Ascending aorta (tissue), 2 donors: ENCODE measurements at regions not wholly inside any gene's neighbourhood (a gene's known extent, or its start where the extent isn't known, plus 50 kb on each side); places are given as distances from the start of the nearest gene placed in this dataset.

Experiments used
- DNase-seq, 2 donors: peaks; one replicate each; pipeline ENCODE4 v3.0.0-alpha.2; 2019; ENCODE audit warnings: low spot score in 2 of 2
- H3K27ac ChIP-seq, 2 donors: fragments of 200-600 bp; sonication (generic); one replicate each; pipeline ENCODE4 v1.5.1; 2016 to 2017; ENCODE audit warnings: mild to moderate bottlenecking in 1 of 2
- H3K27me3 ChIP-seq: fragments of 200-600 bp; sonication (generic); one replicate; pipeline ENCODE4 v1.5.1; 2017
- H3K36me3 ChIP-seq, 2 donors: fragments of 200-600 bp; sonication (generic); one replicate each; pipeline ENCODE4 v1.5.1; 2016
- H3K4me1 ChIP-seq, 2 donors: fragments of 200-600 bp; sonication (generic); one replicate each; pipeline ENCODE4 v1.5.1; 2016 to 2017; ENCODE audit warnings: mild to moderate bottlenecking in 1 of 2
- H3K4me3 ChIP-seq, 2 donors: fragments of 200-600 bp; sonication (generic); one replicate each; pipeline ENCODE4 v1.5.1; 2016 to 2017; ENCODE audit warnings: mild to moderate bottlenecking in 1 of 2
- H3K9me3 ChIP-seq, 2 donors: fragments of 200-600 bp; sonication (generic); one replicate each; pipeline ENCODE4 v1.5.1; 2016
- CTCF ChIP-seq, 3 experiments: fragments of 200-600 bp in 2 of 3; fragments of 450-650 bp in 1 of 3; sonication (generic) in 2 of 3; IDR thresholded peaks; one replicate each; pipeline ENCODE4 v1.5.1; 2016 to 2019; ENCODE audit warnings: antibody characterized with exemption in 3 of 3, mild to moderate bottlenecking in 1 of 3, moderate library complexity in 1 of 3
- intact Hi-C: fragments of 100-400 bp; cut with DNase I; formaldehyde crosslinking; loops from one replicate; pipeline ENCODE4 v1.15.1; 2023

DNA sequence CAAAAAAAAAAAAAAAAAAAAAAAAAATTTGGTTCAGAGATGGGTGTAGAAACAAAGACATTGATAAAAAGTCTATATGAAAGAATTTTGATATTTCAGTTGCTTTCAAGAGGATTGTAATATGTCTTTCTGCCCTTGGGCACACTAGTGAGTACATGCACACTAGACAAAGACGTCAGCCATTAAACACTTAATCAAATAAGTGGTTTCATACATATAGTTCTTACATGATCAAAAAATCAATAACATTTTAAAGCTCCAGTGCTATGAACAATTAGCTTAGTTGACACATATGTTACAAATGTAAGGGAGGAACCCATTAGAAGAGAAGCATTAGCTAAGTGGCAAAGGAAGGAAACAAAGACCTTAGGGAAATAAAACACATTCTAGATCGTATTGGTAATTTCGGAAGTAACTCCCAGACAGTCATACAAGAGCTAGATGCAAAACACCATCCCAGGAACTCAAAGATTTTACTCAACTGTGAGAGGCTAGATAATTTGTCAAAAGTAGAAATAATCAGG, 84.5 kb upstream of the MAN2A1 start:
- H3K4me1 ChIP-seq = no peaks in the 10 kb centered on the region
- no peak for TF ChIP-seq CTCF (IDR thresholded peaks at IDR 0.05)

DNA sequence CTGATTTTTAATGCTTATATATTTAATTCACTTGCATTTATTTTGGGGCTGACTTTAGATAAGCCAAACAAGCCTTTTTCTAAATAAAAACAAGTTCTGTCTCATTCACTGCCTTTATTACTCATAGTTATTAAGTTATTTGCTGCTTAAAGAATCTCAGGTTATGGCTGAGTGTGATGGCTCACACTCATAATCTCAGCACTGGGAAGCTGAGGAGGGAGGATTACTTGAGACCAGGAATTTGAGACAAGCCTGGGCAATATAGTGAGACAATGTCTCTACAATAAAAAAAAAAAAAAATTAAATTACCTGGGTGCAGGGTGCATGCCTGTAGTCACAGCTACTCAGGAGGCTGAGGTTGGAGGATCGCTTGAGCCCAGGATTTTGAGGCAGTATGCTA, 85.0 kb upstream of the MAN2A1 start:
- no peak overlapping the region for H3K4me3 ChIP-seq
- no peak for DNase-seq
- intact Hi-C loops = no loop called here
- H3K27ac ChIP-seq = no peak overlapping the region
- no peaks in the 10 kb centered on the region for H3K27me3 ChIP-seq
- H3K9me3 ChIP-seq = no peaks in the 10 kb centered on the region
- no peaks in the 10 kb centered on the region for H3K36me3 ChIP-seq
- no peaks in the 10 kb centered on the region for H3K4me1 ChIP-seq
- no peak for TF ChIP-seq CTCF (IDR thresholded peaks at IDR 0.05)

More for the DNA sequence above, 84.5 kb upstream of the MAN2A1 start:
- DNase-seq = no peak
- no peaks in the 10 kb centered on the region for H3K9me3 ChIP-seq
- H3K4me3 ChIP-seq = no peak overlapping the region
- intact Hi-C loops = no loop called here
- no peaks in the 10 kb centered on the region for H3K36me3 ChIP-seq
- H3K27ac ChIP-seq = no peak overlapping the region
- no peaks in the 10 kb centered on the region for H3K27me3 ChIP-seq

- Histone ChIP-seq H3K36me3 (no peaks in the 10 kb centered on the region), H3K9me3 (no peaks in the 10 kb centered on the region), H3K4me1 (no peaks in the 10 kb centered on the region), H3K4me3 (no peak overlapping the region), H3K27me3 (no peaks in the 10 kb centered on the region), H3K27ac (no peak overlapping the region)
- intact Hi-C loops = no loop called here
- TF ChIP-seq CTCF (IDR thresholded peaks at IDR 0.05) = no peak
- no peak for DNase-seq
Observed at GRCh38 chr5:109601736-109602135, 88.0 kb upstream of the MAN2A1 start.

DNA sequence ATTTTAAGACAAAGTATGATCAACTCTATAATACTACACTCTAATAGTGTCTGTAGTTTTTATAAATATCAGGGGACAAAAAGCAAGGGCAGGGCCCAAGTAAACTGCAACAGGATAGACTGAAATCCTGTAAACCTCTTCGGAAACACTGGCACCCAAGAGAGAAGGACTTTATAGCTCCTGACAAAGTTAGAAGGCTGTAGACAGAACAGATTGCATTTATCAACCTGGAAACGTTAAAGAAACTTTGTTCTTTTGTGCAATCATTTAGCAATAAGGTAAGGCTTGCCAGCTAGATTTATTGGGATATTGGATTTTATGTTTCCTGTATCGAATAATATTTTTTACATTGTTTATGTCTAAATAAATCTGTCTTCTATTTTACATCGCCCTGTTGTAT, 91.8 kb upstream of the MAN2A1 start:
- no peaks in the 10 kb centered on the region for H3K36me3 ChIP-seq
- intact Hi-C loops = no loop called here

GRCh38 chr5:109594217-109594616, 95.5 kb upstream of the MAN2A1 start:
- no peak for TF ChIP-seq CTCF (IDR thresholded peaks at IDR 0.05)
- Histone ChIP-seq H3K4me3 (no peak overlapping the region), H3K9me3 (no peaks in the 10 kb centered on the region), H3K36me3 (no peaks in the 10 kb centered on the region), H3K27me3 (no peaks in the 10 kb centered on the region), H3K27ac (no peak overlapping the region), H3K4me1 (no peaks in the 10 kb centered on the region)
- intact Hi-C loops = no loop called here
- DNase-seq = no peak

More for the DNA sequence above, 91.8 kb upstream of the MAN2A1 start:
- Histone ChIP-seq H3K27me3 (no peaks in the 10 kb centered on the region), H3K4me3 (no peak overlapping the region), H3K4me1 (no peaks in the 10 kb centered on the region), H3K27ac (no peak overlapping the region), H3K9me3 (no peaks in the 10 kb centered on the region)
- no peak for DNase-seq
- no peak for TF ChIP-seq CTCF (IDR thresholded peaks at IDR 0.05)

- H3K4me3 ChIP-seq = no peak overlapping the region
- H3K4me1 ChIP-seq = no peaks in the 10 kb centered on the region
- TF ChIP-seq CTCF (IDR thresholded peaks at IDR 0.05) = no peak
- no peaks in the 10 kb centered on the region for H3K27me3 ChIP-seq
- no peak for DNase-seq
- no peaks in the 10 kb centered on the region for H3K36me3 ChIP-seq
- no peak overlapping the region for H3K27ac ChIP-seq
- intact Hi-C loops = no loop called here
- H3K9me3 ChIP-seq = no peaks in the 10 kb centered on the region
Observed at GRCh38 chr5:109590799-109591198, 98.9 kb upstream of the MAN2A1 start.
